H1 (cell line): ENCODE measurements at regions not wholly inside any gene's neighbourhood (a gene's known extent, or its start where the extent isn't known, plus 50 kb on each side); places are given as distances from the start of the nearest gene placed in this dataset.

Source experiments
- ATF2 ChIP-seq: IDR thresholded peaks from 2 replicates; pipeline ENCODE4 v1.6.1; 2012; ENCODE audit warnings: low read length, inconsistent platforms
- E2F6 ChIP-seq: IDR thresholded peaks from 2 replicates; pipeline ENCODE4 v1.6.1; 2012; ENCODE audit warnings: inconsistent platforms
- EP300 ChIP-seq, 2 experiments: IDR thresholded peaks; 1 replicate in 1 of 2; 2 replicates in 1 of 2; pipeline ENCODE4 v1.6.1; 2011 to 2012; ENCODE audit warnings: low read depth in 2 of 2, low read length in 2 of 2, mild to moderate bottlenecking in 2 of 2, borderline replicate concordance in 1 of 2, inconsistent platforms in 1 of 2, moderate library complexity in 1 of 2
- KDM5A ChIP-seq: fragments of 200-600 bp; IDR thresholded peaks from 2 replicates; pipeline ENCODE4 v1.7.1; 2012; ENCODE audit warnings: mild to moderate bottlenecking, low read length, inconsistent platforms, mixed read lengths
- RAD21 ChIP-seq, 2 experiments: IDR thresholded peaks in 1 of 2; conservative IDR thresholded peaks in 1 of 2; 2 replicates each; pipeline ENCODE4 v1.6.1; 2011; ENCODE audit warnings: low read depth in 2 of 2, low read length in 2 of 2, improper control_type of control experiment in 1 of 2, inconsistent platforms in 1 of 2, mild to moderate bottlenecking in 1 of 2, moderate library complexity in 1 of 2
- RNF2 ChIP-seq: fragments of 200-900, 300-1000 bp; sonication (generic); IDR thresholded peaks from 2 replicates; pipeline ENCODE4 v1.7.1; 2016; ENCODE audit warnings: borderline replicate concordance, low read depth, mild to moderate bottlenecking, antibody characterized with exemption, low read length; ENCODE audit not compliant: poor library complexity, severe bottlenecking; ENCODE audit errors: missing control alignments
- SAP30 ChIP-seq: fragments of 300-600 bp; sonication (generic); IDR thresholded peaks from 2 replicates; pipeline ENCODE4 v1.7.1; 2012; ENCODE audit warnings: low read length, moderate library complexity, mild to moderate bottlenecking, inconsistent platforms; ENCODE audit not compliant: insufficient read depth, insufficient replicate concordance
- SP2 ChIP-seq: IDR thresholded peaks from 2 replicates; pipeline ENCODE4 v1.6.1; 2012; ENCODE audit warnings: mild to moderate bottlenecking, low read length, inconsistent platforms
- TEAD4 ChIP-seq: IDR thresholded peaks from 2 replicates; pipeline ENCODE4 v1.6.1; 2012; ENCODE audit warnings: low read depth, low read length, inconsistent platforms, mixed read lengths
- ZNF274 ChIP-seq: IDR thresholded peaks from 2 replicates; pipeline ENCODE4 v1.7.0; 2012; ENCODE audit warnings: low read length, borderline replicate concordance; ENCODE audit errors: extremely low read depth

- no peak for TF ChIP-seq E2F6
- TF ChIP-seq EP300 (IDR thresholded peaks at IDR 0.05; ENCODE audit: borderline replicate concordance in 1 of 2, low read depth in 2 of 2, low read length in 2 of 2) = no peak
- TF ChIP-seq ATF2 = no peak
- TF ChIP-seq KDM5A = no peak
- no peak for TF ChIP-seq SAP30
- no peak for TF ChIP-seq RAD21 (IDR thresholded peaks at IDR 0.05 in 1 of 2, conservative IDR thresholded peaks at IDR 0.05 in 1 of 2; ENCODE audit: low read depth in 2 of 2, low read length in 2 of 2)
- TF ChIP-seq TEAD4 = no peak
- TF ChIP-seq SP2 = no peak
- TF ChIP-seq ZNF274 = no peak
- TF ChIP-seq RNF2 = no peak
Observed at GRCh38 chr1:212495766-212496494, 63.2 kb downstream of the NENF start (continued).
